ENCODE measurements at regions not wholly inside any gene's neighbourhood (a gene's known extent, or its start where the extent isn't known, plus 50 kb on each side); places are given as distances from the start of the nearest gene placed in this dataset.

DNA sequence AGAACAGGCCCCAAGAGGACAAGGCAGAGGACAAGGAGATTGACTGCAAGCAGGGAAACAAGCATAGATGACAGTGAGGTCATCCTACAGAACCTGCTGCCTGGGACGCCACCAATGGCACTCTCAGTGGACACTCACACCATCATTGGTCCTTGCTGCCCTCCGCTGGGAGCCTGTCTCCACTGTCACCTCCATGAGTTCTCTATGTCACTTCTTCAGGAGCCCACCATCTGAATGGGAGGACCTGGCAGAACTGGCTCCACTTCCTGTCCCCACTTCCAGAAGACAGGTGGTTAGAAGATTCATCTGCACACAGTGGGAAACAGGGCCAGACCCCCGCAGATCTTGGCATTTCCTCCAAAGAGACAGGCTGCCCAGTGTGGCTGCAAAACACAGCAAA lies 188.9 kb downstream of the HSD17B3 start:
- no peaks in the 10 kb centered on the region for H4K20me1 ChIP-seq (ENCODE audit: insufficient read depth)
- TF ChIP-seq, protein P1, sequence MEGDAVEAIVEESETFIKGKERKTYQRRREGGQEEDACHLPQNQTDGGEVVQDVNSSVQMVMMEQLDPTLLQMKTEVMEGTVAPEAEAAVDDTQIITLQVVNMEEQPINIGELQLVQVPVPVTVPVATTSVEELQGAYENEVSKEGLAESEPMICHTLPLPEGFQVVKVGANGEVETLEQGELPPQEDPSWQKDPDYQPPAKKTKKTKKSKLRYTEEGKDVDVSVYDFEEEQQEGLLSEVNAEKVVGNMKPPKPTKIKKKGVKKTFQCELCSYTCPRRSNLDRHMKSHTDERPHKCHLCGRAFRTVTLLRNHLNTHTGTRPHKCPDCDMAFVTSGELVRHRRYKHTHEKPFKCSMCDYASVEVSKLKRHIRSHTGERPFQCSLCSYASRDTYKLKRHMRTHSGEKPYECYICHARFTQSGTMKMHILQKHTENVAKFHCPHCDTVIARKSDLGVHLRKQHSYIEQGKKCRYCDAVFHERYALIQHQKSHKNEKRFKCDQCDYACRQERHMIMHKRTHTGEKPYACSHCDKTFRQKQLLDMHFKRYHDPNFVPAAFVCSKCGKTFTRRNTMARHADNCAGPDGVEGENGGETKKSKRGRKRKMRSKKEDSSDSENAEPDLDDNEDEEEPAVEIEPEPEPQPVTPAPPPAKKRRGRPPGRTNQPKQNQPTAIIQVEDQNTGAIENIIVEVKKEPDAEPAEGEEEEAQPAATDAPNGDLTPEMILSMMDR (conservative IDR thresholded peaks at IDR 0.05; ENCODE audit: low read depth, low read length), result no peak
- no peak overlapping the region for H3K27ac ChIP-seq
- H3K36me3 ChIP-seq (ENCODE audit: insufficient read depth), result no peaks in the 10 kb centered on the region
- H3K27me3 ChIP-seq (ENCODE audit: insufficient read depth, low read depth), result no peaks in the 10 kb centered on the region
- H3K4me1 ChIP-seq (ENCODE audit: low read depth, poor library complexity, severe bottlenecking), result no peaks in the 10 kb centered on the region
- H3K9ac ChIP-seq, result no peak overlapping the region
- no peak overlapping the region for H3K4me3 ChIP-seq (IDR thresholded peaks at IDR 0.05; ENCODE audit: insufficient read depth, low read depth, low read length)
- H3K4me2 ChIP-seq, result no peak overlapping the region
- H2AFZ ChIP-seq (ENCODE audit: low read depth), result no peak overlapping the region
- H3K79me2 ChIP-seq (ENCODE audit: insufficient read depth, low read depth), result no peaks in the 10 kb centered on the region

DNA sequence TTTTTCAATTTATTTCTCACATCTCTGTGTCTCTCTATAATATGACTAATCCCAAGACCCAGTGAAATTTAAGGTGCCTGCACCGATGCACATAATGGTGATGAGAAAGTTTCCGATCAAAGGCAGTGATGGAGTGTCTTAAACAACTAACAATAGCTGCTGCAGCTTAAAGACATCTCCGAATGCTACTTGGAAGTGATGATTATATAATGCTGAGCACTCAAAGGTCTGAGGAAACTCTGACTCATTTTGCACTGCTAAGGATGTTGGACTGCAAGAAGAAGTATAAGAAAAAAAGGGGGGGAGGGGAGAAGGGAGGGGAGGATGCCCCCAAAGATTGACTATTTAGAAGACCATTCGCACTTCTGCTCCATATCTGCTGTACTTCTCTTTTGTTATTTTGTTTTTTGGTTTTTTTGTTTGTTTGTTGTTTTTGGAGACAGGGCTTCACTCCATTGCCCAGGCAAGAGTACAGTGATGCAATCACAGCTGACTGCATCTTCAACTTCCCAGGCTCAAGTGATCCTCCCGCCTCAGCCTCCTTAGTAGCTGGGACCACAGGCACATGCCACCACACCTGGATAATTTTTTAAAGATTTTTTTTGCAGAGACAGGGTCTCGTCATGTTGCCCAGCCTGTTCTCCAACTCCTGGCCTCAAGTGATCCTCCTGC lies 192.2 kb downstream of the HSD17B3 start:
- no peaks in the 10 kb centered on the region for H3K36me3 ChIP-seq (ENCODE audit: insufficient read depth)
- H2AFZ ChIP-seq (ENCODE audit: low read depth), result no peak overlapping the region
- H3K4me2 ChIP-seq, result no peak overlapping the region
- no peaks in the 10 kb centered on the region for H4K20me1 ChIP-seq (ENCODE audit: insufficient read depth)
- TF ChIP-seq, protein P1 (conservative IDR thresholded peaks at IDR 0.05; ENCODE audit: low read depth, low read length), result no peak
- H3K4me3 ChIP-seq (IDR thresholded peaks at IDR 0.05; ENCODE audit: insufficient read depth, low read depth, low read length), result no peak overlapping the region
- no peaks in the 10 kb centered on the region for H3K4me1 ChIP-seq (ENCODE audit: low read depth, poor library complexity, severe bottlenecking)
- no peaks in the 10 kb centered on the region for H3K27me3 ChIP-seq (ENCODE audit: insufficient read depth, low read depth)
- no peak overlapping the region for H3K9ac ChIP-seq
- no peaks in the 10 kb centered on the region for H3K79me2 ChIP-seq (ENCODE audit: insufficient read depth, low read depth)
- H3K27ac ChIP-seq, result no peak overlapping the region

DNA sequence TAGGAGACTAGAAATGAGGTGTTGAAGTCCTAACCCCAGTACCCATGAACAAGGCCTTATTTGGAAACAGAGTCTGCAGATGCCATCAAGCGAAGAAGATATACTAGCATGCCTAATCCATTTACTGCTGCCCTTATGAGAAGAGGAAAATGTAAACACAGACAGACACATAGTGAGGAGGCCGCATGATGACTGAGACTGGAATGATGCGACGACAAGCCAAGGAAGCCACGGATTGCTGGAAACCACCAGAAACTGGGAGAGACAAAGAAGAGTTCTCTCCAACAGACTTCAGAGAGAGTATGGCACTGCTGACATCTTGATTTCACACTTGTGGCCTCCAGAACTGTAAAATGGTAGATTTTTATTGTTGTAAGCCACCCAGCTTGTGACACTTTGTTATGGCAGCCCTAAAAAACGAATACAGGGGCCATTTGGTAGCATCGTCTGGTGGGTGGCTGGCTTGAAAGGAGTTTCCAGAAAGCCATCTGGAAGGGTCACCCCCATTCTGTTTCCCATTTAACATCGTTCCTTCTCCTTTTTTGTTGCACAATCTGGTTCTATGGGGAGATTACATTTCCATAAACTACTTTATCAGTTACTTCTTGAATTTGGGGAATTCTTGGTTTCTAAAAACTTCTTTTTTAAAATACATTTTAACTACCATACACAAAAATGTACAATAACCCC lies 193.1 kb downstream of the HSD17B3 start:
- Histone ChIP-seq H3K36me3 (ENCODE audit: insufficient read depth) (no peaks in the 10 kb centered on the region), H3K79me2 (ENCODE audit: insufficient read depth, low read depth) (no peaks in the 10 kb centered on the region), H3K27ac (no peak overlapping the region), H3K4me2 (no peak overlapping the region), H3K4me1 (ENCODE audit: low read depth, poor library complexity, severe bottlenecking) (no peaks in the 10 kb centered on the region), H3K9ac (no peak overlapping the region), H3K4me3 (IDR thresholded peaks at IDR 0.05; ENCODE audit: insufficient read depth, low read depth, low read length) (no peak overlapping the region), H4K20me1 (ENCODE audit: insufficient read depth) (no peaks in the 10 kb centered on the region), H3K27me3 (ENCODE audit: insufficient read depth, low read depth) (no peaks in the 10 kb centered on the region), H2AFZ (ENCODE audit: low read depth) (no peak overlapping the region)
- TF ChIP-seq, protein P1 (conservative IDR thresholded peaks at IDR 0.05; ENCODE audit: low read depth, low read length), result no peak

DNA sequence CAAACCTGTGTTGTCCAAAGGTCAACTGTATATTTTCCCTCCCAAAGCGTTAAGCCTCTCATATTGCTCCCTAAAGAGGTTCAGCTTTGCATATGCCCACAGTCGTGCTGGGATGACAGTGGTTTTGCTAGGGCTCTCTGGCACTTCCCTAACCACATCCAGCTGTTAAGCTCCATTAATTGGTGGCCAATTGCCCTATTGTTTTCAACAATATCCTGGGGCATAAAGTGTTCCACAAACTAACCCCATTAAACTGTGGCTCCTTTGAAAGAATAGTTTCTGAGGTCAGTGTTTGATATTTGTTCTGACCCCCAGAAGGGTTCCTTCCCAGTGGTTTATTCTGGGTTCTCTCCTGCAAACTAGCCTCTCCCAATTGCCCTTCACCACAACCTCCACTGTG lies 194.5 kb downstream of the HSD17B3 start:
- Histone ChIP-seq H3K9ac (no peak overlapping the region), H3K4me3 (IDR thresholded peaks at IDR 0.05; ENCODE audit: insufficient read depth, low read depth, low read length) (no peak overlapping the region), H3K79me2 (ENCODE audit: insufficient read depth, low read depth) (no peaks in the 10 kb centered on the region), H3K36me3 (ENCODE audit: insufficient read depth) (no peaks in the 10 kb centered on the region), H3K4me2 (no peak overlapping the region), H3K4me1 (ENCODE audit: low read depth, poor library complexity, severe bottlenecking) (no peaks in the 10 kb centered on the region), H4K20me1 (ENCODE audit: insufficient read depth) (no peaks in the 10 kb centered on the region), H3K27ac (no peak overlapping the region), H3K27me3 (ENCODE audit: insufficient read depth, low read depth) (no peaks in the 10 kb centered on the region), H2AFZ (ENCODE audit: low read depth) (no peak overlapping the region)
- TF ChIP-seq, protein P1 (conservative IDR thresholded peaks at IDR 0.05; ENCODE audit: low read depth, low read length), result no peak

Measured in KMS-11 (cell line).